ENCODE measurements at regions not wholly inside any gene's neighbourhood (a gene's known extent, or its start where the extent isn't known, plus 50 kb on each side); places are given as distances from the start of the nearest gene placed in this dataset.
"Not testable (repeated sequence)": the region's sequence is repeated elsewhere in the genome, so short reads cannot be mapped to it uniquely, and the experiment has no call there.

GRCh38 chr5:17989567-17990563 is 355.6 kb downstream of the TAF11L14 start:
- DNase-seq: no peak

- no peak for DNase-seq
Observed at GRCh38 chr5:17991775-17992174, 357.5 kb downstream of the TAF11L14 start.

GRCh38 chr5:17992291-17992690 is 358.0 kb downstream of the TAF11L14 start:
- DNase-seq: no peak

GRCh38 chr5:17995997-17996396 is 361.7 kb downstream of the TAF11L14 start:
- no peak for DNase-seq

- DNase-seq: no peak
Observed at GRCh38 chr5:17999858-18000257, 365.6 kb downstream of the TAF11L14 start.

GRCh38 chr5:18000744-18001143 is 366.5 kb downstream of the TAF11L14 start:
- DNase-seq: no peak

GRCh38 chr5:18003312-18003711 is 369.1 kb downstream of the TAF11L14 start:
- no peak for DNase-seq

- DNase-seq: no peak
Observed at GRCh38 chr5:18003784-18004183, 369.5 kb downstream of the TAF11L14 start.

GRCh38 chr5:18006235-18006634 is 372.0 kb downstream of the TAF11L14 start:
- DNase-seq: not testable (repeated sequence)

- DNase-seq: no peak
Observed at GRCh38 chr5:18008940-18009339, 374.7 kb downstream of the TAF11L14 start.

- DNase-seq: no peak
Observed at GRCh38 chr5:18010053-18010452, 375.8 kb downstream of the TAF11L14 start.

GRCh38 chr5:18018472-18018871 is 384.2 kb downstream of the TAF11L14 start:
- DNase-seq: no peak

- no peak for DNase-seq
Observed at GRCh38 chr5:18023275-18023674, 389.0 kb downstream of the TAF11L14 start.

GRCh38 chr5:18023986-18024385 is 389.7 kb downstream of the TAF11L14 start:
- no peak for DNase-seq

GRCh38 chr5:18024542-18024941 is 390.3 kb downstream of the TAF11L14 start:
- no peak for DNase-seq

GRCh38 chr5:18027241-18027867 is 393.1 kb downstream of the TAF11L14 start:
- no peak for DNase-seq

- no peak for DNase-seq
Observed at GRCh38 chr5:18028036-18028435, 393.8 kb downstream of the TAF11L14 start.

- no peak for DNase-seq
Observed at GRCh38 chr5:18032744-18033143, 398.5 kb downstream of the TAF11L14 start.

GRCh38 chr5:18036531-18036930 is 402.3 kb downstream of the TAF11L14 start:
- no peak for DNase-seq

- no peak for DNase-seq
Observed at GRCh38 chr5:18037718-18038117, 403.5 kb downstream of the TAF11L14 start.

- no peak for DNase-seq
Observed at GRCh38 chr5:18043344-18043743, 409.1 kb downstream of the TAF11L14 start.

GRCh38 chr5:18048449-18048848 is 414.2 kb downstream of the TAF11L14 start:
- DNase-seq: no peak

- DNase-seq: no peak
Observed at GRCh38 chr5:18050345-18050744, 416.1 kb downstream of the TAF11L14 start.

GRCh38 chr5:18050776-18051175 is 416.5 kb downstream of the TAF11L14 start:
- DNase-seq: no peak

All from GF-D8 (cell line).